ENCODE measurements at regions not wholly inside any gene's neighbourhood (a gene's known extent, or its start where the extent isn't known, plus 50 kb on each side); places are given as distances from the start of the nearest gene placed in this dataset.

DNA sequence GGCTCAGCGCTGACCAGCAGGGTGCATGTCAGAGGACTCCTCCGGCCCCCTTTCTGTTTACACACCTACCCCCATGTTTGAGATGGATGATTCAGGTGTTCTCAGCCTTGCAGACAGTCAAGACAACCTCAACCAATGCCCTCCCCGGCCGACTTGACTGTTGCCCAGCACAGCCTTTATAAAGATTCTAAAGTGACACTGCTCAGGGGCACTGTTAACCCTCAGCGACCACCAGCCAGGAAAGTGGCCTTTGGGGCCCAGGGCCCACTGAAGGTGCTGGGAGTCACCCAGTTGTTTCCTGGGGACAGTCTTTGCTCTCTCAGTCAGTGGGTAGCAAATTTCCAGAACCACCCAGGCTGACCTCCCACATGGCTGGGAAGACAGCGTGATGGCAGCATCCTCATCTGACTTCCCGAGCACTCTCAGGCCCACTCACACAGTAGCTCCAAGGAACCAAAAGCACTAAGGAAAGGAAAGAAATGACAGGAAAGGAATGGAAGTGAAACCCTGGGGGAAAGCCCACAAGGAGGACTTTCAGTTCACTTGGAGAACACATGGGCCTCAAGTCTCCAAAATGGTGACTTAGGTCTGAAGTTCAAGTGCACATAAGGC, 128.4 kb downstream of the ASB7 start:
- no peak for DNase-seq
- no peak for TF ChIP-seq FOSL2 (IDR thresholded peaks at IDR 0.05; ENCODE audit: borderline replicate concordance, low read depth)
- TF ChIP-seq, protein P1, sequence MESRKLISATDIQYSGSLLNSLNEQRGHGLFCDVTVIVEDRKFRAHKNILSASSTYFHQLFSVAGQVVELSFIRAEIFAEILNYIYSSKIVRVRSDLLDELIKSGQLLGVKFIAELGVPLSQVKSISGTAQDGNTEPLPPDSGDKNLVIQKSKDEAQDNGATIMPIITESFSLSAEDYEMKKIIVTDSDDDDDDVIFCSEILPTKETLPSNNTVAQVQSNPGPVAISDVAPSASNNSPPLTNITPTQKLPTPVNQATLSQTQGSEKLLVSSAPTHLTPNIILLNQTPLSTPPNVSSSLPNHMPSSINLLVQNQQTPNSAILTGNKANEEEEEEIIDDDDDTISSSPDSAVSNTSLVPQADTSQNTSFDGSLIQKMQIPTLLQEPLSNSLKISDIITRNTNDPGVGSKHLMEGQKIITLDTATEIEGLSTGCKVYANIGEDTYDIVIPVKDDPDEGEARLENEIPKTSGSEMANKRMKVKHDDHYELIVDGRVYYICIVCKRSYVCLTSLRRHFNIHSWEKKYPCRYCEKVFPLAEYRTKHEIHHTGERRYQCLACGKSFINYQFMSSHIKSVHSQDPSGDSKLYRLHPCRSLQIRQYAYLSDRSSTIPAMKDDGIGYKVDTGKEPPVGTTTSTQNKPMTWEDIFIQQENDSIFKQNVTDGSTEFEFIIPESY (IDR thresholded peaks at IDR 0.05; ENCODE audit: borderline replicate concordance, low read depth) = no peak
- TF ChIP-seq NRF1 (IDR thresholded peaks at IDR 0.05; ENCODE audit: low read depth, low read length) = no peak
- no peak for TF ChIP-seq TAF1 (IDR thresholded peaks at IDR 0.05; ENCODE audit: borderline replicate concordance, low read depth, low read length)
- TF ChIP-seq RAD21 (IDR thresholded peaks at IDR 0.05; ENCODE audit: low read length) = no peak
- no peak for TF ChIP-seq RXRA (IDR thresholded peaks at IDR 0.05; ENCODE audit: borderline replicate concordance, low read depth)
- TF ChIP-seq YY1 (IDR thresholded peaks at IDR 0.05; ENCODE audit: low read depth) = no peak
- TF ChIP-seq, protein P2, sequence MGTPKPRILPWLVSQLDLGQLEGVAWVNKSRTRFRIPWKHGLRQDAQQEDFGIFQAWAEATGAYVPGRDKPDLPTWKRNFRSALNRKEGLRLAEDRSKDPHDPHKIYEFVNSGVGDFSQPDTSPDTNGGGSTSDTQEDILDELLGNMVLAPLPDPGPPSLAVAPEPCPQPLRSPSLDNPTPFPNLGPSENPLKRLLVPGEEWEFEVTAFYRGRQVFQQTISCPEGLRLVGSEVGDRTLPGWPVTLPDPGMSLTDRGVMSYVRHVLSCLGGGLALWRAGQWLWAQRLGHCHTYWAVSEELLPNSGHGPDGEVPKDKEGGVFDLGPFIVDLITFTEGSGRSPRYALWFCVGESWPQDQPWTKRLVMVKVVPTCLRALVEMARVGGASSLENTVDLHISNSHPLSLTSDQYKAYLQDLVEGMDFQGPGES (IDR thresholded peaks at IDR 0.05; ENCODE audit: low read depth, low read length) = no peak
- no peak for TF ChIP-seq ELF1 (IDR thresholded peaks at IDR 0.05)
- no peak for TF ChIP-seq NFIC (IDR thresholded peaks at IDR 0.05; ENCODE audit: borderline replicate concordance)
- no peak for TF ChIP-seq EZH2phosphoT487 (IDR thresholded peaks at IDR 0.05; ENCODE audit: borderline replicate concordance, low read depth)
- no peak for TF ChIP-seq CHD2 (IDR thresholded peaks at IDR 0.05; ENCODE audit: low read length, partially characterized antibody)
- TF ChIP-seq POLR2AphosphoS5 (IDR thresholded peaks at IDR 0.05; ENCODE audit: low read depth, low read length) = no peak
- TF ChIP-seq, protein P3, sequence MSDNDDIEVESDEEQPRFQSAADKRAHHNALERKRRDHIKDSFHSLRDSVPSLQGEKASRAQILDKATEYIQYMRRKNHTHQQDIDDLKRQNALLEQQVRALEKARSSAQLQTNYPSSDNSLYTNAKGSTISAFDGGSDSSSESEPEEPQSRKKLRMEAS (IDR thresholded peaks at IDR 0.05; ENCODE audit: low read depth) = no peak
- TF ChIP-seq TCF12 (IDR thresholded peaks at IDR 0.05) = no peak
- TF ChIP-seq SMC3 (IDR thresholded peaks at IDR 0.05; ENCODE audit: low read depth, low read length) = no peak
- TF ChIP-seq EP300 (IDR thresholded peaks at IDR 0.05; ENCODE audit: borderline replicate concordance in 1 of 2, low read depth in 1 of 2, low read length in 1 of 2) = no peak
- TF ChIP-seq GATA2 (CRISPR knock-in tag; IDR thresholded peaks at IDR 0.05) = no peak
- TF ChIP-seq GABPA (IDR thresholded peaks at IDR 0.05; ENCODE audit: low read depth) = no peak
- TF ChIP-seq FOXJ3 (CRISPR knock-in tag; IDR thresholded peaks at IDR 0.05) = no peak
- Histone ChIP-seq H3K4me1 (ENCODE audit: control insufficient read depth in 1 of 2, insufficient read depth in 2 of 2, low read depth in 1 of 2, low read length in 1 of 2) (peaks cover 7 to 49% of the 10 kb centered on the region in 2 experiments; a peak in 3 of 4 replicates), H3K4me3 (ENCODE audit: low read depth in 2 of 2, low read length in 1 of 2) (no peak overlapping the region), H3K27me3 (ENCODE audit: insufficient read depth) (no peaks in the 10 kb centered on the region), H3K9me3 (no peaks in the 10 kb centered on the region), H3K9me2 (no peaks in the 10 kb centered on the region), H3K9ac (no peak overlapping the region), H3F3A (replicated peaks; ENCODE audit: insufficient read depth) (no peaks in the 10 kb centered on the region), H4K20me1 (ENCODE audit: insufficient read depth) (no peaks in the 10 kb centered on the region), H3K36me3 (replicated peaks in 1 of 2; ENCODE audit: control insufficient read depth in 1 of 2, insufficient read depth in 2 of 2, low read length in 1 of 2) (no peaks in the 10 kb centered on the region), H2AFZ (ENCODE audit: low read depth) (no peak overlapping the region), H3K79me2 (ENCODE audit: insufficient read depth) (no peaks in the 10 kb centered on the region), H3K27ac (ENCODE audit: low read depth in 2 of 2, low read length in 1 of 2) (peak overlapping the region in 1 of 2 experiments; percentile 80; a peak in 2 of 4 replicates), H3K4me2 (no peak overlapping the region)
- POLR2A ChIA-PET = no interaction called here
- WGBS (ENCODE audit: low lambda C conversion rate) = 97% methylated on average over 5 of the region's 7 CpGs
- CTCF ChIA-PET = interaction anchor here (1.1 to 1.2 kb wide), 2 partner anchors 142 to 188 kb away, joined by 4 read pairs; no protein-coding TSS in a partner anchor
